HepG2 (cell line): ENCODE measurements at regions not wholly inside any gene's neighbourhood (a gene's known extent, or its start where the extent isn't known, plus 50 kb on each side); places are given as distances from the start of the nearest gene placed in this dataset.

Experiments used
- ARID4A ChIP-seq: sonication (generic); formaldehyde crosslinking; IDR thresholded peaks from 2 replicates; pipeline ENCODE4 v1.5.0; 2020; ENCODE audit warnings: mild to moderate bottlenecking, missing genetic modification reagents, borderline replicate concordance
- USF2 ChIP-seq, 2 experiments: sonication (generic) in 1 of 2; formaldehyde crosslinking in 1 of 2; IDR thresholded peaks; 2 replicates each; pipeline versions ENCODE4 v1.5.1 to v1.6.1; 2011 to 2020; ENCODE audit warnings: borderline replicate concordance in 1 of 2, low read depth in 1 of 2, low read length in 1 of 2, mild to moderate bottlenecking in 1 of 2, missing genetic modification reagents in 1 of 2, moderate library complexity in 1 of 2
- ZNF331 ChIP-seq: sonication (generic); formaldehyde crosslinking; IDR thresholded peaks from 2 replicates; pipeline ENCODE4 v1.4.0; 2020; ENCODE audit warnings: missing genetic modification reagents

- TF ChIP-seq ZNF331 (CRISPR knock-in tag) (no peak), ARID4A (no peak), USF2 (IDR thresholded peaks at IDR 0.05; ENCODE audit: low read depth, low read length) (no peak), USF2 (CRISPR knock-in tag; IDR thresholded peaks at IDR 0.05; ENCODE audit: borderline replicate concordance) (no peak)
Measured at GRCh38 chr6:134415656-134416055, 97.7 kb upstream of the SGK1 start.
